Choroid plexus epithelial cell (primary cell): ENCODE measurements at regions not wholly inside any gene's neighbourhood (a gene's known extent, or its start where the extent isn't known, plus 50 kb on each side); places are given as distances from the start of the nearest gene placed in this dataset.
"Not testable (repeated sequence)": the region's sequence is repeated elsewhere in the genome, so short reads cannot be mapped to it uniquely, and the experiment has no call there.

Experiments used
- DNase-seq: peaks from one replicate; pipeline ENCODE4 v3.0.0-alpha.2; 2010; ENCODE audit warnings: low read depth
- H3K4me3 ChIP-seq: 2 replicates; pipeline ENCODE4 v1.5.1; 2011; ENCODE audit warnings: low read depth, mild to moderate bottlenecking, control low read depth, low read length, moderate library complexity
- CTCF ChIP-seq: conservative IDR thresholded peaks from 2 replicates; pipeline ENCODE4 v1.5.1; 2011; ENCODE audit warnings: low read depth, mild to moderate bottlenecking, control low read depth, inconsistent platforms, low read length, moderate library complexity

- TF ChIP-seq CTCF: no peak
- no peak overlapping the region for H3K4me3 ChIP-seq
- no peak for DNase-seq
Measured at GRCh38 chr13:84741253-84741652, 859.0 kb upstream of the SLITRK1 start.

GRCh38 chr13:84739021-84739420 is 856.7 kb upstream of the SLITRK1 start:
- DNase-seq: no peak
- no peak for TF ChIP-seq CTCF
- no peak overlapping the region for H3K4me3 ChIP-seq

- TF ChIP-seq CTCF: no peak
- no peak for DNase-seq
Measured at GRCh38 chr13:84737661-84738060, 855.4 kb upstream of the SLITRK1 start.

GRCh38 chr13:84730376-84730775 is 848.1 kb upstream of the SLITRK1 start:
- no peak for TF ChIP-seq CTCF
- no peak overlapping the region for H3K4me3 ChIP-seq
- DNase-seq: no peak

More at GRCh38 chr13:84737661-84738060, 855.4 kb upstream of the SLITRK1 start:
- H3K4me3 ChIP-seq: no peak overlapping the region

GRCh38 chr13:84705982-84706710 is 823.9 kb upstream of the SLITRK1 start:
- TF ChIP-seq CTCF: no peak
- DNase-seq: no peak

GRCh38 chr13:84702174-84702573 is 819.9 kb upstream of the SLITRK1 start:
- DNase-seq: no peak
- no peak overlapping the region for H3K4me3 ChIP-seq
- no peak for TF ChIP-seq CTCF

More at GRCh38 chr13:84705982-84706710, 823.9 kb upstream of the SLITRK1 start:
- H3K4me3 ChIP-seq: no peak overlapping the region

GRCh38 chr13:84697591-84697990 is 815.3 kb upstream of the SLITRK1 start:
- not testable (repeated sequence) for H3K4me3 ChIP-seq, DNase-seq

- no peak for DNase-seq
- no peak for TF ChIP-seq CTCF
- no peak overlapping the region for H3K4me3 ChIP-seq
Measured at GRCh38 chr13:84686973-84687372, 804.7 kb upstream of the SLITRK1 start.
